ENCODE measurements at regions not wholly inside any gene's neighbourhood (a gene's known extent, or its start where the extent isn't known, plus 50 kb on each side); places are given as distances from the start of the nearest gene placed in this dataset.

GRCh38 chr20:52565614-52566013 is 374.0 kb upstream of the ZFP64 start:
- Histone ChIP-seq H3K27me3 (ENCODE audit: control insufficient read depth, insufficient read depth, low read length) (no peaks in the 10 kb centered on the region), H3K36me3 (ENCODE audit: control insufficient read depth, insufficient read depth, low read length) (no peaks in the 10 kb centered on the region), H3K4me3 (ENCODE audit: low read depth, low read length) (no peak overlapping the region)
- FAIRE-seq = no peak
- DNase-seq (ENCODE audit: low read depth) = no peak
- TF ChIP-seq CTCF (IDR thresholded peaks at IDR 0.05; ENCODE audit: insufficient read depth, low read length, severe bottlenecking) = no peak

GRCh38 chr20:52564594-52564993 is 373.0 kb upstream of the ZFP64 start:
- TF ChIP-seq CTCF (IDR thresholded peaks at IDR 0.05; ENCODE audit: insufficient read depth, low read length, severe bottlenecking) = no peak

GRCh38 chr20:52552181-52552872 is 360.7 kb upstream of the ZFP64 start:
- H3K36me3 ChIP-seq (ENCODE audit: control insufficient read depth, insufficient read depth, low read length) = no peaks in the 10 kb centered on the region
- no peak overlapping the region for H3K4me3 ChIP-seq (ENCODE audit: low read depth, low read length)
- DNase-seq (ENCODE audit: low read depth) (peak; percentile 88), FAIRE-seq (no peak)
- H3K27me3 ChIP-seq (ENCODE audit: control insufficient read depth, insufficient read depth, low read length) = no peaks in the 10 kb centered on the region
- no peak for TF ChIP-seq CTCF (IDR thresholded peaks at IDR 0.05; ENCODE audit: insufficient read depth, low read length, severe bottlenecking)

More at GRCh38 chr20:52564594-52564993, 373.0 kb upstream of the ZFP64 start:
- DNase-seq (ENCODE audit: low read depth) = no peak
- FAIRE-seq = no peak
- H3K36me3 ChIP-seq (ENCODE audit: control insufficient read depth, insufficient read depth, low read length) = no peaks in the 10 kb centered on the region
- H3K4me3 ChIP-seq (ENCODE audit: low read depth, low read length) = no peak overlapping the region
- no peaks in the 10 kb centered on the region for H3K27me3 ChIP-seq (ENCODE audit: control insufficient read depth, insufficient read depth, low read length)

GRCh38 chr20:52542131-52542530 is 350.6 kb upstream of the ZFP64 start:
- H3K36me3 ChIP-seq (ENCODE audit: control insufficient read depth, insufficient read depth, low read length) = no peaks in the 10 kb centered on the region
- DNase-seq (ENCODE audit: low read depth) (no peak), FAIRE-seq (no peak)
- no peak for TF ChIP-seq CTCF (IDR thresholded peaks at IDR 0.05; ENCODE audit: insufficient read depth, low read length, severe bottlenecking)
- H3K4me3 ChIP-seq (ENCODE audit: low read depth, low read length) = no peak overlapping the region
- H3K27me3 ChIP-seq (ENCODE audit: control insufficient read depth, insufficient read depth, low read length) = no peaks in the 10 kb centered on the region

GRCh38 chr20:52540509-52540908 is 348.9 kb upstream of the ZFP64 start:
- FAIRE-seq (peak; percentile 86), DNase-seq (ENCODE audit: low read depth) (no peak)
- Histone ChIP-seq H3K4me3 (ENCODE audit: low read depth, low read length) (no peak overlapping the region), H3K27me3 (ENCODE audit: control insufficient read depth, insufficient read depth, low read length) (no peaks in the 10 kb centered on the region), H3K36me3 (ENCODE audit: control insufficient read depth, insufficient read depth, low read length) (no peaks in the 10 kb centered on the region)
- TF ChIP-seq CTCF (IDR thresholded peaks at IDR 0.05; ENCODE audit: insufficient read depth, low read length, severe bottlenecking) = no peak

GRCh38 chr20:52539891-52540290 is 348.3 kb upstream of the ZFP64 start:
- DNase-seq (ENCODE audit: low read depth) (no peak), FAIRE-seq (no peak)
- H3K4me3 ChIP-seq (ENCODE audit: low read depth, low read length) = no peak overlapping the region
- no peak for TF ChIP-seq CTCF (IDR thresholded peaks at IDR 0.05; ENCODE audit: insufficient read depth, low read length, severe bottlenecking)
- H3K27me3 ChIP-seq (ENCODE audit: control insufficient read depth, insufficient read depth, low read length) = no peaks in the 10 kb centered on the region
- H3K36me3 ChIP-seq (ENCODE audit: control insufficient read depth, insufficient read depth, low read length) = no peaks in the 10 kb centered on the region

Data from bronchial epithelial cell (primary cell).